Fibroblast of skin of right quadriceps (primary cell): ENCODE measurements at regions not wholly inside any gene's neighbourhood (a gene's known extent, or its start where the extent isn't known, plus 50 kb on each side); places are given as distances from the start of the nearest gene placed in this dataset.

Source experiments
- DNase-seq: peaks from one replicate; pipeline ENCODE4 v3.0.0-alpha.2; 2013

- peak; percentile 61 for DNase-seq
Observed at GRCh38 chr2:181190711-181191110, 210.3 kb downstream of the UBE2E3 start.

- DNase-seq = no peak
Observed at GRCh38 chr2:181193550-181193949, 213.1 kb downstream of the UBE2E3 start.

GRCh38 chr2:181196401-181196800 lies 216.0 kb downstream of the UBE2E3 start:
- no peak for DNase-seq

- DNase-seq = no peak
Observed at GRCh38 chr2:181197140-181197760, 216.8 kb downstream of the UBE2E3 start.

GRCh38 chr2:181198183-181198864 lies 217.9 kb downstream of the UBE2E3 start:
- DNase-seq = no peak

GRCh38 chr2:181203412-181203811 lies 223.0 kb downstream of the UBE2E3 start:
- peak; percentile 88 for DNase-seq

- DNase-seq = peak; percentile 17
Observed at GRCh38 chr2:181203916-181204315, 223.5 kb downstream of the UBE2E3 start.

GRCh38 chr2:181218401-181218821 lies 238.0 kb downstream of the UBE2E3 start:
- no peak for DNase-seq

GRCh38 chr2:181223234-181223633 lies 234.0 kb upstream of the ITGA4 start:
- no peak for DNase-seq

- no peak for DNase-seq
Observed at GRCh38 chr2:181224866-181225265, 232.3 kb upstream of the ITGA4 start.

GRCh38 chr2:181228661-181229060 lies 228.5 kb upstream of the ITGA4 start:
- no peak for DNase-seq

GRCh38 chr2:181231151-181231550 lies 226.0 kb upstream of the ITGA4 start:
- no peak for DNase-seq

GRCh38 chr2:181231886-181232621 lies 225.1 kb upstream of the ITGA4 start:
- peak; percentile 14 for DNase-seq

GRCh38 chr2:181234487-181234891 lies 222.7 kb upstream of the ITGA4 start:
- DNase-seq = peak; percentile 41

- no peak for DNase-seq
Observed at GRCh38 chr2:181235011-181235410, 222.2 kb upstream of the ITGA4 start.

GRCh38 chr2:181235683-181236459 lies 221.3 kb upstream of the ITGA4 start:
- no peak for DNase-seq

GRCh38 chr2:181239201-181239799 lies 217.9 kb upstream of the ITGA4 start:
- DNase-seq = no peak

GRCh38 chr2:181240844-181241243 lies 216.3 kb upstream of the ITGA4 start:
- DNase-seq = no peak

- DNase-seq = no peak
Observed at GRCh38 chr2:181241366-181241765, 215.8 kb upstream of the ITGA4 start.

- no peak for DNase-seq
Observed at GRCh38 chr2:181241797-181242196, 215.4 kb upstream of the ITGA4 start.

- no peak for DNase-seq
Observed at GRCh38 chr2:181242262-181242661, 214.9 kb upstream of the ITGA4 start.

- no peak for DNase-seq
Observed at GRCh38 chr2:181243319-181243718, 213.9 kb upstream of the ITGA4 start.

- DNase-seq = no peak
Observed at GRCh38 chr2:181250691-181251090, 206.5 kb upstream of the ITGA4 start.
